H1 (cell line): ENCODE measurements at regions not wholly inside any gene's neighbourhood (a gene's known extent, or its start where the extent isn't known, plus 50 kb on each side); places are given as distances from the start of the nearest gene placed in this dataset.

Experiments used
- ASH2L ChIP-seq: fragments of 200-600, 300-600 bp; sonication (generic); IDR thresholded peaks from one replicate; pipeline ENCODE4 v1.7.1; 2017; ENCODE audit warnings: low read length
- EP300 ChIP-seq, 2 experiments: IDR thresholded peaks; 1 replicate in 1 of 2; 2 replicates in 1 of 2; pipeline ENCODE4 v1.6.1; 2011 to 2012; ENCODE audit warnings: low read depth in 2 of 2, low read length in 2 of 2, mild to moderate bottlenecking in 2 of 2, borderline replicate concordance in 1 of 2, inconsistent platforms in 1 of 2, moderate library complexity in 1 of 2
- JUN ChIP-seq: IDR thresholded peaks from 2 replicates; pipeline ENCODE4 v1.6.1; 2011; ENCODE audit warnings: low read depth, mild to moderate bottlenecking, improper control_type of control experiment, low read length
- NANOG ChIP-seq: IDR thresholded peaks from 2 replicates; pipeline ENCODE4 v1.6.1; 2011; ENCODE audit warnings: low read length, low read depth, mild to moderate bottlenecking, inconsistent platforms; ENCODE audit not compliant: insufficient read depth, poor library complexity, severe bottlenecking
- RFX5 ChIP-seq: IDR thresholded peaks from 2 replicates; pipeline ENCODE4 v1.6.1; 2011; ENCODE audit warnings: low read depth, low read length, improper control_type of control experiment, borderline replicate concordance

DNA sequence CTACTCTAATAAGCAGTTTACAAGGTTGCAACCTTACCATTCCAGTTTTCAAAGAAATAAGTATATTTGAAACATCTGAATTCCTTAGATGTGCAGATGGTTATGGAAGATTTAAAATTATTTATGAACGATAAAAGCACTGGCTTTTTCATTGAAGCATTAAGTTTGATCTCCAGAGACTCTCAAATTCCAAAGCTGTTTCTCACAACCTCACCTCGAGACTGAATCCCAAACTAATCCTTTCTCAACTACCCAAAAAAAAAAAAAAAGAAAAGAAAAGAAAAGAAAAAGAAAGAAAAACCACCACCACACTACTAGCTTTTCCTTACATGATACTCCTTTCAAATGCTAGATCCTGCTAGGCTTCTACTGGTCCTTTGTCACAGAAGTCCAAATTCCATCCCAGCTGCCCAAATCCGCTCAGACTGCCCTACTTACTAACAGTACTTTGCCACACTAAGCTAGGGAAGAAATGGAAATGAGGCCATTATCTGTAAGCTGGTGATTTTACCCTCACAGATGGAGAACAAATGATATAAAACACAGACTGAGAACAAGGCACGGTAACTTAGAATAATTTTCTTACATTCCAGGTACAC is 100.6 kb upstream of the CDK1 start (continued):
- TF ChIP-seq ASH2L (no peak), NANOG (no peak), RFX5 (no peak), JUN (no peak), EP300 (IDR thresholded peaks at IDR 0.05; ENCODE audit: borderline replicate concordance in 1 of 2, low read depth in 2 of 2, low read length in 2 of 2) (no peak)
